BLaER1 treated with 17β-estradiol and CSF1 and Interleukin-3, amounts not matched to agents 10 nM and 100 nM (cell line): ENCODE measurements at regions not wholly inside any gene's neighbourhood (a gene's known extent, or its start where the extent isn't known, plus 50 kb on each side); places are given as distances from the start of the nearest gene placed in this dataset.

Experiments used
- H3K27ac ChIP-seq, 11 experiments: shearing (Covaris generic); formaldehyde crosslinking; 2 replicates each; pipeline ENCODE4 v1.8.1; 2022
- H3K27me3 ChIP-seq, 11 experiments: shearing (Covaris generic); formaldehyde crosslinking; 2 replicates each; pipeline ENCODE4 v1.8.1; 2022
- H3K36me3 ChIP-seq, 11 experiments: shearing (Covaris generic); formaldehyde crosslinking; 2 replicates each; pipeline ENCODE4 v1.8.1; 2022
- H3K4me1 ChIP-seq, 10 experiments: shearing (Covaris generic); formaldehyde crosslinking; 2 replicates each; pipeline ENCODE4 v1.8.1; 2022
- H3K4me2 ChIP-seq, 11 experiments: shearing (Covaris generic); formaldehyde crosslinking; 2 replicates each; pipeline ENCODE4 v1.8.1; 2022
- H3K4me3 ChIP-seq, 10 experiments: shearing (Covaris generic); formaldehyde crosslinking; 2 replicates each; pipeline ENCODE4 v1.8.1; 2022
- H3K9ac ChIP-seq, 11 experiments: shearing (Covaris generic); formaldehyde crosslinking; 2 replicates each; pipeline ENCODE4 v1.8.1; 2022
- H3K9me3 ChIP-seq, 11 experiments: shearing (Covaris generic); formaldehyde crosslinking; replicated peaks in 1 of 11; 2 replicates each; pipeline ENCODE4 v1.8.1; 2022
- H4K20me1 ChIP-seq, 11 experiments: shearing (Covaris generic); formaldehyde crosslinking; 2 replicates each; pipeline ENCODE4 v1.8.1; 2022
- Cebpa-rat ChIP-seq, 11 experiments: shearing (Covaris generic); IDR thresholded peaks; 2 replicates each; pipeline ENCODE4 v1.8.1; 2022

DNA sequence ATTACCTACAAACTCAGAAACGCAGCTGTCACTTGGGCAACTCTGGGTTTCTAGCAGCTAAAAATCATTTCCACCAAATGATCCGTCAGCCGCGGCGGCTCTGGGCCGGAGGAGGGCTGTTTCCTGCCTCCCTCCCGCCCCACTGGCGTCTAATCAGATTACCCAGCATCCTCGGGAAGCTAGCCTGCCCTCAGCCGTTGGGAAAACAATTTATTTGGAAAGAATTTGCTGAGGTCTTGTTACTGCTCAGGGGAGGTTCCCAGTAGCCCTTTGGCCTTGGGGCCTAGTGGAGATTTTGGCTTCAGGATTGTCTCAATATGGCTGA is 65.0 kb upstream of the ADGRA1 start:
- no peak overlapping the region for H3K4me3 ChIP-seq
- H3K4me2 ChIP-seq = peak overlapping the region; percentile 45 to 81 (median 73); a peak in 21 of 22 replicates
- peaks cover 7 to 45% (median 36%) of the 10 kb centered on the region in 10 experiments; a peak in 19 of 20 replicates for H3K4me1 ChIP-seq
- H4K20me1 ChIP-seq = peaks cover 0 to 18% (median 0%) of the 10 kb centered on the region in 11 experiments; a peak in 3 of 22 replicates
- TF ChIP-seq Cebpa-rat (IDR thresholded peaks at IDR 0.05) = no peak
- peaks cover 0 to 4% (median under 1%) of the 10 kb centered on the region in 11 experiments; a peak in 7 of 22 replicates for H3K9me3 ChIP-seq
- peak overlapping the region in 1 of 11 experiments; percentile 44; a peak in 2 of 22 replicates for H3K9ac ChIP-seq
- H3K27ac ChIP-seq = no peak overlapping the region
- H3K36me3 ChIP-seq = no peaks in the 10 kb centered on the region
- peaks cover 5 to 45% (median 36%) of the 10 kb centered on the region in 11 experiments; a peak in 19 of 22 replicates for H3K27me3 ChIP-seq

DNA sequence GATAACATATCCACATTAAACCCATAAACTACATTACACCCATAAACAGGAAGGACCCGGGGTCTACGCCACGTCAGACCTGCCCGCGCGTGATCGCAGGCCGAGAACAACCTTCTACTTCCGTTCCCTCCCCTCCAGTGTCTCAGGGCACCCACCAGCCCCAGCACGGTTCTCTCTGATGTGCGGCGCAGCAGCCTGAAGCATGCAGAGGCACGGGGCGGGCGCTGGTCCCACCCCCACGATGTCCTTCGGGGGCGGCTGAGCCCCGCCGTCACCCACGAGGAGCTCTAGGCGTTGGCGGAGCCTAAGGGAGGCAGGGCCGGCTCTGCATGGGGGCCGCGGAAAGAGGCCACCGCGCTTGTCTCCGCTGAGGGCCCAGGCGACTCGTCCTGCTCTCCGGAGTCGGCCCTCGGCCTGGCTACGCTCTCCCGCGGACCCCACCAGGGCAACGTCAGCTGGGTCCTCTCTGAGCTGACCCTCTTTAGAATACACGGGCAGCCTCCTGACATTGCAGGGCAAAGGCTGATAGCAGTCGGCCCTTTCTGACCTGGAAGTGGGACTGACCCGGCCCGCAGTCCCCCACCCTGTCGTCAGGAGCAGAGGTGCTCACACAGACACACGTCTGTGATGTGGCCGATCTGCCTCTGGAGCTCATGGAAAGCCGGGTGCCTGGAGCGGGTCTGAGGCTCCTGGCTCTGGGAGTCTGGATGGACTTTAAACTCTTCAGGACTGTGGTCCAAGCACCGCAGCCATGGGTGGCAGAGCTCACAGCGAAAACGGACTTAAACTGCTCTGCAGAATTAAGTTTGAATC is 65.6 kb upstream of the ADGRA1 start:
- H3K27ac ChIP-seq = no peak overlapping the region
- H3K9me3 ChIP-seq = peaks cover 0 to 10% (median 6%) of the 10 kb centered on the region in 11 experiments; a peak in 13 of 22 replicates
- H4K20me1 ChIP-seq = peaks cover 0 to 18% (median 0%) of the 10 kb centered on the region in 11 experiments; a peak in 3 of 22 replicates
- peak overlapping the region; percentile 45 to 81 (median 73) for H3K4me2 ChIP-seq
- peaks cover 5 to 43% (median 34%) of the 10 kb centered on the region in 11 experiments; a peak in 19 of 22 replicates for H3K27me3 ChIP-seq
- TF ChIP-seq Cebpa-rat (IDR thresholded peaks at IDR 0.05) = no peak
- peak overlapping the region in 2 of 11 experiments; percentile 12 to 44; a peak in 3 of 22 replicates for H3K9ac ChIP-seq
- H3K4me3 ChIP-seq = no peak overlapping the region
- peaks cover 7 to 45% (median 36%) of the 10 kb centered on the region in 10 experiments; a peak in 19 of 20 replicates for H3K4me1 ChIP-seq
- no peaks in the 10 kb centered on the region for H3K36me3 ChIP-seq

DNA sequence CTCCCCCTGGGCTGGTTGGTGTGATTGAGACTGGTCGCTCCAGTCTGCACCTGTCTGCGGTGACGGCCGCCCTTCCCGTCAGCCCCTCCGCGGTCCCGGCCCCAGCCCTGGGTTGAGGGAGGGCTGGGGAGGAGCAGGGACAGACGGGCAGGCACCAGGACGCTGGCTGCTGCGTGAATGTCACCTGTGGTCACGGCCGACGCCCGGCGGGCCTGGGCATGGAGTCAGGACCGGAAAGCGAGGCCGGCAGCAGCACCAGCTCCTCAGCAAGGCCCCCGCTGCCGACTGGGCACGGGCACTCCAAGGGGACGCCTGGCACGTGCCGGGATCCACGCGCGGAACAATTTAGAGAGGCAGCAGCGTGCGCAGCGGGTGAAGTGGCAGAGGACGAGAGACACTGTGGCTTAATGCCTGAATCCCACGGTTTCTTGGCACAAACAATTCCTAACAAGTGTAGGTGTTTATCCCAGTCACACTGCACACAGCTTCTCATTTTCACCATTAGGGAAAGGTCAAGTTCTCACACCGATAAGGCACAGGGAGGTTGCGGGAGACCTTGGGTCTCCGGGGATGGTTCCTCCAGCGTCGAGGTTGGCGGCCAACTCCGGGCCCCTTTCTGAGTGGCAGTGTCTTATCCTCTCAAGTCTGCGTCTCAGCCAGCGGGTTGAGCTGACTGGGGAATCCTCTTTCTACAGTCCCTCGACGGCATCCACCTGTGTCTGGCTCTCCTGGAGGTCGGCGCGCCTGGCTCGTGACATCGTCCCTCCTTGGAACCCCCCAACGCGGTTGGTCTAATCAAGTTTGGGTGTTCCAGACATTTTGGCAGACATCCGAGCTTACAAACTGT is 66.4 kb upstream of the ADGRA1 start:
- H3K4me1 ChIP-seq = peaks cover 7 to 45% (median 36%) of the 10 kb centered on the region in 10 experiments; a peak in 19 of 20 replicates
- no peak for TF ChIP-seq Cebpa-rat (IDR thresholded peaks at IDR 0.05)
- H3K27me3 ChIP-seq = peaks cover 5 to 35% (median 27%) of the 10 kb centered on the region in 11 experiments; a peak in 19 of 22 replicates
- H3K4me2 ChIP-seq = peak overlapping the region in 9 of 11 experiments; percentile 58 to 81 (median 73); a peak in 15 of 22 replicates
- H3K36me3 ChIP-seq = no peaks in the 10 kb centered on the region
- H4K20me1 ChIP-seq = peaks cover 0 to 13% (median 0%) of the 10 kb centered on the region in 11 experiments; a peak in 3 of 22 replicates
- H3K9ac ChIP-seq = no peak overlapping the region
- H3K9me3 ChIP-seq = peaks cover 0 to 17% (median 11%) of the 10 kb centered on the region in 11 experiments; a peak in 13 of 22 replicates
- no peak overlapping the region for H3K27ac ChIP-seq
- H3K4me3 ChIP-seq = no peak overlapping the region

DNA sequence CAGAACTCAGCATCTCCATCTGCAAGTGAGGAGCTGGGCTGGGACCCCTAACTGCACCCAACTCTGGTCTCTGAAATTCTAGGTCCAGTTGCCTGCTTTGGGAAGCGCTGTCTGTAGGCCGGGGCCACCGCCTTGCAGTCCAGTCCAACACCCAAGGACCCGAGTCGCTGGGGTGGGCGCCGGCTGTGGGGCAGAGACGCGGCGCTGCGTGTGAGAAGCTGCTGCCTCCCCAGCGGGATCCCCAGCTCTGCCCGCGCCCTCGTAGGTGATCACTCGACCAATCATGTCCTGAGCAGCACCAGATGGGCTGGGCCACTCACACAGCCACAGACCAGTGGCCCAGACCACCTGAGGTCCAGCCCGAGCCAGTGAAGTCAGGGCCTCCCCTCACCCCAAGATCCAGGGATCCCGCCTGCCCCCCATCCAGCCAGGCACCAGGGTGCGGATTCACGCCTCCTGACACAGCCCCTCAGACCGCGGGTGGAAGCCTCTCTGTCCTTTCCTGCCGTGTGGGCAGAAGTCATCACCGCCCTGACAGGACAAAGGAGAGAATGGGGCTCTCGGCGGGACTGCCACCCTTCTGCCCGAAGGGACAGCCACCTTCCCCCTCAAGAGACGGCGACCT is 67.4 kb upstream of the ADGRA1 start:
- H4K20me1 ChIP-seq = peaks cover 0 to 8% (median 0%) of the 10 kb centered on the region in 11 experiments; a peak in 1 of 22 replicates
- no peak overlapping the region for H3K9ac ChIP-seq
- no peak overlapping the region for H3K4me2 ChIP-seq
- no peaks in the 10 kb centered on the region for H3K36me3 ChIP-seq
- no peak overlapping the region for H3K27ac ChIP-seq
- peaks cover 7 to 43% (median 35%) of the 10 kb centered on the region in 10 experiments; a peak in 19 of 20 replicates for H3K4me1 ChIP-seq
- no peak overlapping the region for H3K4me3 ChIP-seq
- H3K27me3 ChIP-seq = peaks cover 0 to 24% (median 16%) of the 10 kb centered on the region in 11 experiments; a peak in 19 of 22 replicates
- H3K9me3 ChIP-seq = peaks cover 0 to 17% (median 11%) of the 10 kb centered on the region in 11 experiments; a peak in 13 of 22 replicates
- no peak for TF ChIP-seq Cebpa-rat (IDR thresholded peaks at IDR 0.05)

DNA sequence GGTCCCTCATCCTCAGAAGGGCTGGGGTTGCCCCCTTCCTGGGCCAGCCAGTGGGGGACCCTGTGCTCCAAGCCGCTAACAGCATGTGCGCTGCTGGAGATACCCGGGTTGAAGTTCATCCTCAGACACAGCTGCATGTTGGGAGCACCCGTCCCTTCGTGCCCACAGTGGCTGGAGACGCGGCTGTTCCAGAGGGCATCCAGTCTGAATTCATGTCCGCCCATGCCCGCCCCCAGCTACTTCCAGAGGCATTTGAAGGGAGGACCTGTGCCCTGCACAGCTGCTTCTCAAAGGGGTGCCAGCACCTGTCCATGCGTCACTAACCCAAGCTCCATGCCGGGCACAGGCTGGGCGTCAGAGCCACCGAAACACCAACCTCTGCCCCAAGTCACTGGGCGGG is 68.1 kb upstream of the ADGRA1 start:
- Histone ChIP-seq H3K27me3 (peaks cover 0 to 18% (median 10%) of the 10 kb centered on the region in 11 experiments; a peak in 18 of 22 replicates), H4K20me1 (peaks cover 0 to 1% (median 0%) of the 10 kb centered on the region in 11 experiments; a peak in 1 of 22 replicates), H3K9ac (no peak overlapping the region), H3K4me3 (no peak overlapping the region), H3K27ac (no peak overlapping the region), H3K36me3 (no peaks in the 10 kb centered on the region), H3K4me1 (peaks cover 7 to 36% (median 29%) of the 10 kb centered on the region in 10 experiments; a peak in 19 of 20 replicates), H3K9me3 (peaks cover 0 to 17% (median 11%) of the 10 kb centered on the region in 11 experiments; a peak in 13 of 22 replicates), H3K4me2 (no peak overlapping the region)
- TF ChIP-seq Cebpa-rat (IDR thresholded peaks at IDR 0.05) = no peak

DNA sequence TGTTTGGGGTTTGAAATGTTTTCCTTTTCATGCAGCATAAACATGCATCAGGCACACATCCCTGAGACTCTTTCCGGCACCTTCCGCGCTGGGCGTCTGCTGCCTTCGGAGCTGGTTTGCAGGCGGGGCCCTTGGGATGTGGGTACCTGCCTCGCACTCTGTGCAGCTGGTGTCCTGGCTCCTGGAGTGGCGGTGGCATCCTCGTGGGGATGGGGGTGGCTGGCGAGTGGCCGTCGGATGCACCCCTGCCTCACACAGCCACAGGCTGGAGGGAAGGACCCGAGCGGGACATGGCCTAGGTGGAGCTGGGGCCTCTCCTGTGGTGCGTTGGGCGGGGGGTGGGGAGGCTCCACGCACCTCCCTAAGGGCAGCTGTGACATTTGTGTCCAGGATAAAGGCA is 68.5 kb upstream of the ADGRA1 start:
- Histone ChIP-seq H4K20me1 (no peaks in the 10 kb centered on the region; a peak in 1 of 22 replicates), H3K9ac (no peak overlapping the region), H3K9me3 (peaks cover 0 to 17% (median 11%) of the 10 kb centered on the region in 11 experiments; a peak in 13 of 22 replicates), H3K4me3 (no peak overlapping the region), H3K4me2 (no peak overlapping the region), H3K4me1 (peaks cover 7 to 32% (median 28%) of the 10 kb centered on the region in 10 experiments; a peak in 19 of 20 replicates), H3K36me3 (no peaks in the 10 kb centered on the region), H3K27me3 (peaks cover 0 to 13% (median 5%) of the 10 kb centered on the region in 11 experiments; a peak in 16 of 22 replicates), H3K27ac (no peak overlapping the region)
- no peak for TF ChIP-seq Cebpa-rat (IDR thresholded peaks at IDR 0.05)

DNA sequence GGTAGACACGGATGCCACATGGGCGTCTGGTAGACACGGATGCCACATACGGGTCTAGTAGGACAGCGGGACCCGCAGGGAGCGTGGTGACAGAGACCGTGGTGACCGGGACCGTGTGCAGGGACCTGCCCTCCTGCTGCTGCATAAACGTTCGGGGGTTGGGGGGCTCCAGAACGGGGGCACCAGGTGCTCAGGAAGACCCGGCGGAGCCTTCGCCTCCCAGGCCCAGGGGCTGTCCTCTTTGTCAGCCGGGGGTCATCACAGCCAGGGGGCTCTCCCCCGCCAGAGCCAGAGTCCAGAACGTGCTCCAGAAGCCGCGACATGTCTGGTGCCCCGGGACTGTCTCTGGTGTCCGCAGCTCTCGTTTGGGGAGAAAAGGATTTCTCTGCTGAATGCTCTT is 69.2 kb upstream of the ADGRA1 start:
- no peak for TF ChIP-seq Cebpa-rat (IDR thresholded peaks at IDR 0.05)
- H3K9me3 ChIP-seq = peaks cover 0 to 17% (median 11%) of the 10 kb centered on the region in 11 experiments; a peak in 13 of 22 replicates
- no peak overlapping the region for H3K27ac ChIP-seq
- H3K4me3 ChIP-seq = no peak overlapping the region
- peaks cover 0 to 6% (median 0%) of the 10 kb centered on the region in 11 experiments; a peak in 6 of 22 replicates for H3K27me3 ChIP-seq
- no peak overlapping the region for H3K4me2 ChIP-seq
- no peaks in the 10 kb centered on the region for H3K36me3 ChIP-seq
- no peaks in the 10 kb centered on the region; a peak in 1 of 22 replicates for H4K20me1 ChIP-seq
- no peak overlapping the region for H3K9ac ChIP-seq
- peaks cover 14 to 31% (median 23%) of the 10 kb centered on the region in 10 experiments for H3K4me1 ChIP-seq

DNA sequence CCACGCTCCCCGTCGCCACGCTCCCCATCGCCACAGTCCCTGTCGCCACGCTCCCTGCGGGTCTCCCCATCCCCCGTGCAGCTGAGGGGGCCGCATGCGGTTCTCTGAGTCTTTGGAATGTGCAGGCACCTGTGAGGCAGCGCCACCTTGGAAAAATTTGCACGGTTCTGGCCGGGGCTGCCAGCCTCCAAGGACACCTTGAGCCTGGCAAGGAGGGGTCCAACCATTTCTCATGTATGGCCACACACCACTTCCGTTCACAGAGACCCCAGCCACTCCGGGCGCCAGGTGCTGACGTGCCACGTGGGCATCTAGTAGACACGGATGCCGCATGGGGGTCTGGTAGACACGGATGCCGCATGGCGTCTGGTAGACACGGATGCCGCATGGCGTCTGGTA is 70.5 kb upstream of the ADGRA1 start:
- no peak overlapping the region for H3K4me3 ChIP-seq
- peaks cover 0 to 17% (median 11%) of the 10 kb centered on the region in 11 experiments; a peak in 13 of 22 replicates for H3K9me3 ChIP-seq
- no peaks in the 10 kb centered on the region for H3K36me3 ChIP-seq
- no peak overlapping the region for H3K9ac ChIP-seq
- no peak overlapping the region for H3K27ac ChIP-seq
- H3K4me1 ChIP-seq = peaks cover 9 to 33% (median 23%) of the 10 kb centered on the region in 10 experiments
- no peak for TF ChIP-seq Cebpa-rat (IDR thresholded peaks at IDR 0.05)
- no peak overlapping the region for H3K4me2 ChIP-seq
- H3K27me3 ChIP-seq = no peaks in the 10 kb centered on the region
- H4K20me1 ChIP-seq = no peaks in the 10 kb centered on the region; a peak in 1 of 22 replicates
